Retina (tissue), 1 donor: ENCODE measurements at regions not wholly inside any gene's neighbourhood (a gene's known extent, or its start where the extent isn't known, plus 50 kb on each side); places are given as distances from the start of the nearest gene placed in this dataset.

Source experiments
- DNase-seq: peaks from one replicate; pipeline ENCODE4 v3.0.0-alpha.2; 2016

DNA sequence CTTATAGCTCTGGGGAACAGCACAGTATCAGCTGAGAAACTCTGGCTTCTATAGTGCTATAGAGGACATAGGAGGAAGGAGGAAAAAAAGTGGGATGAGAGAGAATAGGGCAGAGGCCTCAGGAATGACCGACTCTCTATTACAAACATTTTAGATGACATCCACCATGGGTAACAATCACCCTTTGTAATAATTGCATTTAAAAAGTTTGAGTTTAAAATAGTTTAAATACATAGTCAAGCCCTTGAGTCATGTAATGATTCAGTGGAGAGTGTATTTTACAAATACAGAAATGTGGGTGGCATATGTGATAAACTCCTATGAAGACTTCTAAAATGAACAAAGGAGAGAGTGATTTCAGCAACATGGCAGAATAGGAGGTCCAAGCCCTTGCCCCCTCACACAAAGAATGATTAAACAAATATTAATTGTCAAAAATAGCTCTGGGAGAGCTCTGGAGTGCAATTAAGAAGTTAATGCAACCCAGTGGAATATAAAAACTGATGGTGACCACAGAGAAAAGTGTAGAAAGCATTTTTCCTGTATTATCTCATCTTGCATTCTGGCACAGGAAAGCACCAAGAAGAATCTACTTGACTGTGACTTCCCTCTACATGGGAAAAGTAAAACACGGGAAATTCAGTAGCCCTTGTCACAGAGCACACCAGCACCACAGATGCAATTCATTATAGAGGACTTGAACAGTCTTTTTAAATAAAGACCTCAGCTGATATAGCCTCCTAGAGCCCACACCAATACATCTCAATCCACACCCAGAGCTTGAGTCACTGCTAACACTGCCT lies 569.0 kb upstream of the SORCS1 start:
- DNase-seq = no peak

DNA sequence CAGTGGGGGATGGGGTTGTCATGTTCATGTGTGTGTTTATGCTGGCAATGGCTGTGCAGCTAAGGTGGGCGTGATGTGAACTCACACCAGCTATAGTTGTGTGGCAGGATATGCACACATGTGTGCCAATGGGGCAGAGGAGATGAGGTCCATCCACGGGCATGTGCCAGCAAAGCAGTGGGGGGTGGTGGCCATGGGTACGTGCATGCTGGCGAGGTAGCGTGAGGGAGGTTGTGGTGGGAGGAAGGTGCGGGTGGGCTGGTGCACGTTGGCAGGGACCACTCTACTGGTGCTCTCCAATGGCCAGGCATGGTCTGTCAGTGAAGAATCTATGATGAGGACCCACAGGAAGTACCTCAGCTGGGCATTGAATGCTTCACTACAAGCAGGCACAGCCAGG lies 567.5 kb upstream of the SORCS1 start:
- DNase-seq = no peak

DNA sequence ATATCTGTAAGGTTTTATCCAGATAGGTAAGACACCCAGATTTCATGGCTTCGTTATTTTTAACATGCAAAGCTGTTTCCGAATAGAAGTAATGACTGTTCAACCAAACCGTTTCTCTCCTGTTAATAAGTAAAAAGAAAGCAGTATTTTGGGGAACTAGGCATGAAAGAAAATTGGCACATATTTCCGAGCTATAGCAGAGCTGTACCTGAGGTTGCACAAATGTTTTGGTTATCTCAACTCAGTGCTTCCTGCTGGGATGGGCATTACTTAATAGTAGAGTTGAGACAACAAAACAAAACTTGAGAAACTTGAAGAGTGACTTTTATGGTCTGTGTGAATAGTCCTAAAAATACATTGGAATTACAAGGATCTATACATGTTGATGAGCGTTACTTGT lies 564.3 kb upstream of the SORCS1 start:
- no peak for DNase-seq

DNA sequence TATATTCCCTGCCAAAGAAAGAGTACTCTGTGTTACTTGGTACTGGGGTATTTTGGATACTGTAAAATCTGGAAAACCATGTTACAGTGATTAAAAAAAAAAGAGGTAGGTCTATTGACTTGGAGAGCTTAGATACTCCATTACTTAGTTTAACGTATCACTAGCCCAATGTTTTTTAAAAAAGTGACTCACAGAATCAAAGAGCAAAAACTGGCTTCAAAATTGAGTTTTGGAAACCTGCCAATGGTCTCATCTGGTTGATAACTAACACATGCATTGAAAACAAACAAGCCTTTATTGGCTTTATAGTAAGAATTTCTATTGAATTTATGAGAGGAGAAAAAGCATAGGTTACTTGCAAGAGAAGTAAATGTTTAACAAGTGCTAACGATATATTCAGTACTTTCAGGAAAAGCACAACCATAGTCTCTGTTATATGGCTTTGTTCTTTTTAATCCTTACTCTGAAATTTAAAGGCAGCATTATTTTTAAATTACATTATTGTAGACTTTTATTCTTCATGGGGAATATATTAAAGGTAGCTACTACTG lies 563.3 kb upstream of the SORCS1 start:
- no peak for DNase-seq

DNA sequence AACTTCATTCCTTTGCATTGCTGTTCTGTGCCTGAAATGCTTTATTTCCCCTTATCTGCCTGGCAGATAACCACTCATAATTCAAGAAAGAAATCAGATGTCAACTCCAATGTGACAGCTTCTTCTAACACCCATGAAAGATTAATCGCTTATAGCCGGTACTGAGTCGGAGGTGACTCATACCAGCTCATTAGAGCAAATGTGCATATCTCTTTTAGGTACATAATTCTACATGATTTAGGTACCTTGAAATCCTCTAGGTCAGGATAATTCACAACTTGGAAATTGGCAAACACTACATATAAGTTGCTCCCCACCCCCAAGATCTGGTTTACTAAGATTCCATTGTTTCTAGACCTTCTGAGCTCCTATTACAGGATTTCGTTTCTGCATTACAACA lies 554.4 kb upstream of the SORCS1 start:
- no peak for DNase-seq

DNA sequence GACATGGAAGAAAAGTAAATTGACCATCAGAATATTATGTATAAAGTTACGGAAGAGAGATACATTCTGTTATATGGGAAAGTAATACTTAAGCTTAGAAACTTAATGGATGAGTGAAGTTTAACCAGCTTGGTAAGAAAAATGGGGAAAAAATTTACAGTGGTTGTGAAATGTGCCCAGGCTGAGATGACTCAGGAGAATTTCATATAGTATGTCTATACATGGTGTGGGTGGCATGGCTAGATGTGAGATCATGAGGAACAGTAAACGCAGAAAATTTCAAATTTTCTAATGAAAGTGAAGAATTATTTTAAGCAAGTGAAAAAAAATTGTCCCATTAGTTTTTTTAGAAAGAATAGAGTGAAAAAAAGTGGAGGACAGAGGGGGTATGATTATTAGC lies 552.5 kb upstream of the SORCS1 start:
- no peak for DNase-seq

DNA sequence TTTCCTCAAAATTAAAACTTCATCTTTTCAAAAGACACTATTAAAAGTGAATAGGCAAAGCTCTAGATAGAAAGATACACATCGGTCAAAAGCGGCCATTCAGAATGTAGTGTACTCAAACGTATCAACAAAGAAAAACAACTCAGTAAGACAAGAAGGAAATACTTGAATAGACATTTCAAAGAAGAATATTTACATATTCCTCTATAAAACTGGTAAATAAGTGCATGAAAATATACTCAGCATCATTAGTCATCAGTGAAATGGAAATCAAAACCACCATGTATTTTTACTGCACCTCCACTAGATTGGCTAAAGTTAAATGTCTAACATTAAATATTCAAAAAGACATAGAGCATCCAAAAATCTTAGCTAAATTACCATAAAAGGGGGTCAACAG lies 551.1 kb upstream of the SORCS1 start:
- DNase-seq = no peak

DNA sequence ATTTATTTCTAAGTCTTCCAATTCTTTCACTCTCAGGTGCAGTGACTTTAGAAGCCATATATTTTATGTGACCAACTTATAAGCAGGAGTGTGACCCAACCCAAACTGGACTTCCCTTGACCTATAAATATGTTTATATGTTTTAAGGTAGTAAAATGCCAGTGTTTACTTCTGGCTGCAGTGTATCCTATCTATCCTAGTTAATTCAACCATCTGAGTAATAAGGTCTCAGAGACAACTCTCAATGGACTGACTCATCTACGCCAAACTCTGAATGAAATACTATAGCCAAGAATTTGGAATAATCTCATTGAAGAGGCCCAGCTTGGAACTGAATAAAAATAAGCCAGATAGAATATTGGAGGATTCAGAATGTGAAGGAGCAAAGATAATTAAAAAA lies 544.5 kb upstream of the SORCS1 start:
- DNase-seq = no peak

DNA sequence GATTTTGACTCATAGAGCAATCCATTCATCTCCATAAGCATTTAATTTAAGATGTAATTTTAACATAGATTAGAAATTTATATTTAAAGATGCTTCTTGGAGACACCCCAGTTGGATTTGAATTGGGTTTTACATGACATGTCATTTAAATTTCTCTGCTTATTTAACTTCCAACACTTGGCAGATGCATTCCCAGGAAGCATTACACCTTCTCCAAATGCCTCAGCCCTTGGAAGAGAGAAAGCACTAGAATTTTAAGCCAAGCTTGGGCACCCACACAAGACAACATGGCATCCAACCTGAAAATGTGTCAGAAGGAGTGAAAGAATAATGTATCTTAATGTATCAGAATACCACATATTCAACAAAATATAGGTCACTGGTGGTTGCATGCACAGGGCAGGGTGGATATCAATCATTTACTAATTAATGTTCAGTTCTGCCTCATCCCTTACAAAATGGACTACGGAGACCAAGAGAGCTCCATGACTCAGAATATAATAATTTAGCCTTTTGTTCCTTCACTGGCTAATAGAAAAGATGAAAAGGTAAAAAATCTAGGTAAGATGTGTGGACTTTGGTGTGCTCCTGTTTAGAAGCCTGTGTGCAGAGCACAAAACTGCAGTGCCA lies 541.7 kb upstream of the SORCS1 start:
- DNase-seq = no peak

DNA sequence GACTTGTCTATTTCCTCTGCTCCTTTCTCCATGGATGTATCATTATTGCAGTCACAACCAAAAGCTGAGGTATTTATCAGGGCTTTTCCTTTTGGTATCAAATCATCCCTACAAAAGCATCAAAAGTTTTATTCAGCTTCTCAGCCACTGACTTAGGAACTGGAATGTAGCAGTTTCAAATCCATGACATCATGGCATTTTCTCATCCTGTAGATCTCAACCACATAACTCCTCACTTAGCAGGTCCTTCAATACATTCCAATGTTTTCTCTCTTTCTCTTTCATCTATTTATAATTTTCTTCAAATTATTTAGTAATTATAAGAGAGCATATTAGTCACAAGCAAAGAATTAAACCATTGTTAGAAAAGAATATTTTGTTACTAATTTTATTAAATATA lies 537.4 kb upstream of the SORCS1 start:
- DNase-seq = no peak

DNA sequence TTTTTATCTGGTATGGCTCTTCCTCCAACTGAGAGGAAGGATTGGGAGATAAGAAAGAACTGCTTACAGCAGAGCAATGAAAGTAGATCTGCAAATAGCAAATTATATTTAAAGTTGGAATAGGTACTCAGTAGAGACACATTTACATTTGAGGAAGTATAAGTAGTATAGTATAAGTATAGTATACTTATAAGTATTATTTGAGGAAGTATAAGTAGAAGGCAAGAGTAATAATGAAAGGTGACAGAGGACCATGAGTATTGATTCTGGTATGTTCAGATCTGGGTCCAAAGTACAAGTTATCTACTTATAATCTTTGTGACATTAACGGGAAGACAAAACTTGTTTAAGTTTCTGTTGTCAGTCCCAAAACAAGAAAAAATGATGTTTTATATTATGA lies 527.6 kb upstream of the SORCS1 start:
- no peak for DNase-seq

DNA sequence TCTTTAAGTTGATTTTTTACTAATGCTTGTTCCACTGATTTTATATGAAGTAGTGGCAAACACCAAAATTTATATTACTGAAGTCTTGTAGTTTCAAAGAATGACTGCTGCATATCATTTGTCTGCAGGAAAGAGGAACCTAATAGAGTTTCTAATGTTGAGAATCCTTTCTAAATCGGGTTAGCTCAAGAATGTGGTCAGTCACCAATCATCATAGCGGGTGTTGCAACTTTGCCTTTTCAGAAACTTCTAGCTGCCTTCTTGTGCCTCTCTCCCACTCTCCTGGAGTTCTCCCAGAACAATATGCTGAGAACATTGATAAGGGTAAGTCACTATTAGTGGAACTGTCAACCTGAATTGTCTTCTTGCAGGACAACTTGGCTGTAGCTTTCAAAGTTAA lies 524.8 kb upstream of the SORCS1 start:
- DNase-seq = no peak

DNA sequence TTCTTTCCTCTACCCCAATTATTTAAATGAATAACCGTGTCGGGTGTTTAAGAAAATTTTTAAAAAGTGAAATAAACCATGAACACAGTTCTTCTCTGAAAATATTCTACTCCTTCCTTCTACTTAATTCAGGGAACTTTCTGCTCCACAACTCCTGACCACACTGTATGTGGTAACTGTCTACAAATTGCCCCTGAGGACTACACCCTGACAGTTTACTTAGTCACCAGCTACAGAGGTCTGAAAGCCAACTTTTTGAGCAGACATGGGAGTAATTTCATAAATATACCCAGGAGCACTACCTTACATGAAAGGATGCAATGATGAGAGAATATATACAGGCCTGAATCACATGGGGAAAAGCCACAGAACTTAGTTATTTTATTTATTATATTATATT lies 523.2 kb upstream of the SORCS1 start:
- no peak for DNase-seq

DNA sequence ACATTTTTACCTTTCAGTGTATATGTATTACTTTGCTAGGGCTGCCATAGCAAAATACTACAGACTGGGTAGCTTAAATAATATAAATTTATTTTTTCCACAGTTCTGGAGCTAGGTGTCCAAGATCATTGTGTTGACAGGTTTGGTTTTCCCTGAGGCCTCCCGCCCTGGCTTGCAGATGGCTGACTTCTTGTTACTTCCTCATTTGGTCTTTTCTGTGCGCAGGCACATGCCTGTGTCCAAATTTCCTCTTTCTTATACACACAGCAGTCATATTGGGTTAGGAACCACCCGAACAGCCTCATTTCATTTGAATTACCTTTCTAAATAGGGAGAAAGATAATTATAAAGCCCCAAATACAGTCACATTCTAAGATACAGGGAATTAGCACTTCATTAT lies 521.6 kb upstream of the SORCS1 start:
- DNase-seq = no peak

DNA sequence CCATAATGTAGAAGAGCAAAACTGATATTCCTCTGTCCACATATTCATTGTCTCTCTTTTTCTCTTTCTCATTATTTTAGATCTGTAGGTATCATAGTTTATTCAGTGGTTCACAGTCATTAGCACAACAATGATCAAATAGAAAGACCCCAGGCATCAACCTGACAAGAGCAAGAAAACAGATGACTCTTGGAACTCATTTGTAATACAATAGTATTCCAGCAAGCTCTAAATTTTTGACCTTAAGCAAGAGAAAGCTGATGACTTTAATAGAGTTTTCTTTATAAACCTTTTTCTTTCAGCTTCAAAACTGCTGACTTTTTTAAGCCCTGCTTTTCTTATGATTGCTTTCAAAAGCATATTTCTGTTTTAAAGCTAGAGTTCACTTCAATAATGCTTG lies 507.5 kb upstream of the SORCS1 start:
- DNase-seq = no peak

DNA sequence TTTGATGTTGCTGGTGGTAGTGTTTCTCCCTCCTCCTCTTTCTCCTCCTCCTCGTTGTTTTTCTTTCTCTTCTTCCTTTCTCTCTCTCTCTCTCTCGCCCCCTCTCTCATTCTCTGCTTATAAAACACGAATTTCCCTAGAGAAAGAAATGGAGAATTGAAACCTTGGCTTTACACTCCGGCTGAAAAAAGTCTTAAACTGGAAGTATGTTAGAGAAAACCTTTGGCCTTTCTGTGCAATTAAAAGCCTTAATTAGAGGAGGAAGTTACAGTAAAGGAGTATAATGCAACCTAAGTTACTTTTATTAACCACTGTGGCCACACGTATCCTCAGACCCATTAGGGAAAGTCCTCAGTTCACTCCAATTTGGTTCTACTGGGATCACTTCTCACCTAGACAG lies 501.7 kb upstream of the SORCS1 start:
- no peak for DNase-seq

DNA sequence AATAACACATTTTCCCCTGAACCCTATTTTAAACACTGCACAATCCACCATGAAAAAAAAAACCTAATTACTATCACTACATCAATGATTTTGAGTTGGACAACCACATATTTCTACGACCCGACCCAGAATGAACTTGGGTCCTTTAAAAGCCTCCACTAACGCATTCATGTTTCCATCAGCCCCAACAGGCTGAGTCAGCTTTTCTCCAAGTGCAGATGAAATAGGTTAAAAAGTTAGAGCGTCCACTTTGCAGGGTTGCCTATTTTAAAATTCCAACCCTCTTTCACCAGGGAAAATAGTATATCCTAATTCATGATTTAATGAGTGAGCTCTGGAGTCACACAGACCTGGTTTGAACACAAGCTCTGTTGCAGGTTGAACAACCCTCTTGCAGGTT lies 501.0 kb upstream of the SORCS1 start:
- no peak for DNase-seq

DNA sequence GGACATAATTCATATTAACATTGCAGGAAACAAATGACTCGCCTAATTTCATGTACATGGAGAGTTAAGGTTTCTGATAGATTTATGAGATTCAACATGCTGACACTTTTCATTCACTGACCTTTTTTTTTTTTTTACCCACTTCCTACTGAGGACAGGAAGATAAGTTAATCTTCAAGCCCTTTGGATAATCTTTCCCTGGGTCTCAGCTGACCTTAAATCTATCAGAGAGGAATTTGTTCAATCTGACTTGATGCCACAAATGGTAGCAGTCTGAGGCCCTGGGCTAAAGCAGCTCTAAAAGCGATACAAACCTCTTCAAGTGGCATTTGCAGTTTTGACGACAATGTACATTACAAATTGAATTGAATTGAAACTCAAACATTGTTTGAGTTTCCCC lies 493.3 kb upstream of the SORCS1 start:
- no peak for DNase-seq

DNA sequence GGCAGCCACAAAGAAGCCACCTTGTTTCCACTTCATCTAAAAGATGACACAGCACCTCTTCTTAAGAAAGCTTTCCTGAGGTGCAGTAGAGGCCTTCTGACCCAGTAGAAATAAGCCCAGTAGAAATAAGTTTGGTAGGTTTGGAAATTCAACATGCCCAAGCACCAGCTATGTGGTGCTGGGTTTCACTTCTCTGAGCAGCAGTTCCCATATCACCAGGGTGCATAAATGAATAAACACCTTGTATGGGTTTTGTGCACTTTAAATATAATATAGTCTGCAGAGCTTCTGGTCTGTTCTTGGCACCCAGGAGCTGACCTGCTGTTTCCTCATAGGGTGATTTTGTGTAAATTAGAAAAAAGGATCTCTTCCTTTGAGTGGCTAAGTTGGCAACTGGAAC lies 492.4 kb upstream of the SORCS1 start:
- DNase-seq = no peak

DNA sequence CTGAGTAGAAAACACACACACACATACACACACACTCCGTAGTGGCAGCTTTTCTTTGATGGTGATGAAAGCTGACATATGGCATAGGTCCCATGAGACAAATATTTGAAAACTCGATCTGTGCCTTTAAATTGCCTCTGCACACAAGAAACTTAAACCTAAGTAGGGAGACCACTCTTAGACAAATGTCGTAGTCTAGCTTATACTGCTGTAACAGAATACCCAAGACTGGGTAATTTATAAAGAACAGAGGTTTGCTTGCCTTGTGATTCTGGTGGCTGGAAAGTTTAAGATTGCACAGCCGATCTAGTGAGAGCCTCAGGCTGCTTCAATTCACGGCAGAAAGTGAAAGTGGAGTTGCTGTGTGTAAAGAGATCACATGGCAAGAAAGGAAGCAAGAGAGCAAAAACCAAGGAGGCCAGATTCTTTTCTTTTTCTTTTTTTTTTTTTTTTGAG lies 489.4 kb upstream of the SORCS1 start:
- peak; percentile 88 for DNase-seq

DNA sequence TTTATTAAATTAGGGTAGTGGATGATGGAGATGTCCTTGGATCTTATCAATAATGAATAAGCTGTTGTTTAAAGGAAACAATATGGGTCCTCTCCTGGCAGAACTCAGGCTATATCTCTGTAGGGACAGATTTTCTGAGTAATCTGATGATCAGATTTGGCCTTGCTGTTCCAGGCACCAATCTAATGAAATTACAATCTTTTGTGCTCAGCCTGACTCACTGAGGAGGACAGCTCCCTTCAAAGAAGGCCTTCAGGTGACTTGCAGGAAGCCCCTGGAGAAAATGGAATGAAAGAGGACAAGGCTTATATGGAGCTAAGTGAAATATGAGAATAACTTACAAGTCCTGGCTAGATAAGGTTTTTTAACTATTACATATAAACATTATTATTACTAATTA lies 486.4 kb upstream of the SORCS1 start:
- DNase-seq = no peak

DNA sequence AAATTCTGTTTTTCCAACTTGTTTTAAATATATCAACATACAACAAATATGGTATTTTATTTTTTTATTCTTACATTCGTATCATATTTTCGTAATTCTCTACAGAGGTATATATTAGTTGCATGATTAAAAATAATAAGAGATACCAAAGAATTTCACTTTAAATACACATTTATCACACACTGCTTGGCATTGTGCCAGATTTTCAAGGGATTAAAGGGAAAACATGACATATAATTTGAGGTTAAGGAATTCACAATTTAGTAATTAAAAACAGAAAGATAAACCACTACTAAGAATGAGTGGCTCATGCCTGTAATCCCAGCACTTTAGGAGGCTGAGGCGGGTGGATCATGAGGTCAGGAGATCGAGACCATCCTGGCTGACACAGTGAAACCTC lies 484.7 kb upstream of the SORCS1 start:
- DNase-seq = no peak

DNA sequence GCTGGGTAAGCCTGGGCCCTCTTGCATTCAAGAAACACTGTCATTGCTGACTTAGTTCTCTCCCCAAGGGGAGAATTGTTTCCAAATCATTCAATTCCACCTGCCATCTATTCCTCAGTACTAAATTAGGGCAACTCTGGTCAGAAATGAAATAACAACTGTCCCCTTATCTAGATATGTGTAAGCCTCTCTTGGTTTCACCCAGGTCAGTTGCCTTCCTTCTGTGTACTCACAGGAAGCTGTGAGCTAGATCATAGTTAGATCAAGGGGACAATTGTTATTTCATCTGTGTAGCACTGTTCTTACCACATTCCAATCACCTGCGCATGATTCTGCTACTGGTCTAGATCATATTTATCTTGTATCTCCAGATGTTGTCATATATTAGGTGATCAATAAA lies 483.0 kb upstream of the SORCS1 start:
- DNase-seq = no peak

DNA sequence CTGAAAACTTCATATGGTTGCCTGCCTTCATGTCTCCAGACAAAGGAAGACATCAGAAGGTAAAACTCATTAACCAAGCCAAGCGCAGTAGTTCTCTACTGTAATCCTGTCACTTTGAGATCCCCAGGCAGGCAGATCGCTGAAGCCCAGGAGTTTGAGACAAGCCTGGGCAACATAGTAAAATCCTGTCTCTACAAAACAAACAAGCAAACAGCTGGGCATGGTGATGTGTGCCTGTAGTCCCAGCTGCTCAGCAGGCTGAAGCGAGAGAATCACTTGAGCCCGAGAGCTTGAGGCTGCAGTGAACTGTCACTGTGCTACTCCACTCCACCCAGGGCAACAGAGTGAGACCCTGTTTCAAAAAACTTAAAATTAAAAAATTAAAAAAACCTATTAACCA lies 467.4 kb upstream of the SORCS1 start:
- DNase-seq = no peak

DNA sequence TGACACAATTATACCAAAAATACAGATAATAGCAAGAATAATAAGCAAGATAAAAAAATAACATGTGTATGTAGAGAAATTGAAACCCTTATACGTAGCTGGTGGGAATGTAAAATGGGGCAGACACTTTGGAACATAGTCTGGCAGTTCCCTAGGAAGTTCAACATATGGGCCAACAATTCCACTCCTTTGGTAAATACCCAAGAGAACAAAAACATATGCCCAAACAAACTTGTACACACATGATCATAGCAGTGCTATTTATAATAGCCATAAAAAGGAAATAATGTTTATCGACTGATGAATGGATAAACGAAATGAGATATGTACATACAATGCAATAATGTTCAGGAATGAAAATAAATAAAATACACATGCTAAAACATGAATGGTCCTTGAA lies 462.4 kb upstream of the SORCS1 start:
- DNase-seq = no peak
